ENCODE measurements at regions not wholly inside any gene's neighbourhood (a gene's known extent, or its start where the extent isn't known, plus 50 kb on each side); places are given as distances from the start of the nearest gene placed in this dataset.

DNA sequence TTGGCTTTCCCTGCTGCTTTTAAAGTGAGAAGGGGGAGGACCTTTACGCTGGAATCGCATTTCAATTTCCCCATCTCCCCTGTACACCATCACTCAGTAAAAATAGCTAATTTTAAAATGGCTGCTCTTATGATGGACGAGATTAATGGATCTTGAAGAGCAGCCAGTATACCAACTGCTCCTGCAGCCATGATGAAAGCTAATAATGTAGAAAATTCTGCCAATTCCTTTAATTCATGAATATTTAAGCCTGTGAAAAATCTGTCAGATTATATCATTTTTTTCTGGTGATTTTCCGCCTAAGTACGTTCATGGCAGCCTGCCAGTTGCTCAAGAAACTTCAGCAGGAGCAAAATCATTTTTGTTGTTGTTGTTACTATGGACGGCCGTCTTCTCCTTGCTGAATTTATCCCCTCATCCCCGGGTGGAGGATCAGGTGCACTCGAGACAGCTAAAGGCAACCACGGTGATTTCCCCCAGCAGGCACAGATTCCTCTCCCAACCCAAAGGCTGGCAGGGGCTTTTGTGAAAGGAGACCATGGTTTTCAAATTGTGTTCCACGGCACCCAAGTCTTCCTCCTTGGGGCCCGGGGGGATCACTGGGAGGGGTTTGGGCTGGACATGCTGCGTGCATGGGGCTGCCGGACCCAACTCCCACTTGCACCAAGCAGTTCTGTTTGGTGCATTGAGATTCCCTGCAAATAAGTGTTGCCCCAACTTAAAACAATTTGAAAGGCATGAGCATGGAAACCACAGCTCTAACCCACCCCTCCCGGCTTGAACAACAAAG is 289.6 kb downstream of the UACA start:
- DNase-seq (ENCODE audit: low read depth): no peak

GRCh38 chr15:70471517-70471916 is 291.8 kb downstream of the UACA start:
- no peak for DNase-seq (ENCODE audit: low read depth)

DNA sequence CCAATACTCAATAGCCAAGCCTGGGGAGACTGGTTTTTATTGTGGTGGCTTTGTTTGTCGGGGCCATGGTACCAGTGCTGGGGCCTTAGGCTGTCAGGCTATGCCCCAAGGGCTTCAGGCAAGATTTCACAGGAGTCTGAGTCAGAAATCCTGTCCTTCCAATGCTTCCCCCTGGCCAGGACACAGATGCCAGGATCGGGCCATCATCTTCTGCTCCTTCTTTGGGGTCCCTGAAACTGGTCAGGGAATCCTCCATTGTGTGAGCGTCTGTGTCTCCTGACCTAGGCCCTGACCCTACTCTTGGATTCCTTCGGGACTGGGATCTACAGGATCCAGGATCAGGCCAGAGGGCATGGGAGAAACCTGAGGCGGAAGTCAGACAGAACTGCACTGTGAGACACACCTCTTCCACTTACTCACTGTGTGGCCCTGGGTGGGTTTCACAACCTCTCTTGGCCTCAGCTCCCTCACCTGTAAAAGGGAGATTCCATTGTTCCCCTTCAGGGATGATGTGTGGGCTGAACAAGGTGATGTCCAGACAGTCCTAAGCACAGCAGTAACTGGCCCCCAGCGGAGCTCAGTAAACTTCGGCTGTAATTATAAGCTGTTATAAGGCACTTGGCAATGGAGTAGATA is 292.7 kb downstream of the UACA start:
- no peak for DNase-seq (ENCODE audit: low read depth)

DNA sequence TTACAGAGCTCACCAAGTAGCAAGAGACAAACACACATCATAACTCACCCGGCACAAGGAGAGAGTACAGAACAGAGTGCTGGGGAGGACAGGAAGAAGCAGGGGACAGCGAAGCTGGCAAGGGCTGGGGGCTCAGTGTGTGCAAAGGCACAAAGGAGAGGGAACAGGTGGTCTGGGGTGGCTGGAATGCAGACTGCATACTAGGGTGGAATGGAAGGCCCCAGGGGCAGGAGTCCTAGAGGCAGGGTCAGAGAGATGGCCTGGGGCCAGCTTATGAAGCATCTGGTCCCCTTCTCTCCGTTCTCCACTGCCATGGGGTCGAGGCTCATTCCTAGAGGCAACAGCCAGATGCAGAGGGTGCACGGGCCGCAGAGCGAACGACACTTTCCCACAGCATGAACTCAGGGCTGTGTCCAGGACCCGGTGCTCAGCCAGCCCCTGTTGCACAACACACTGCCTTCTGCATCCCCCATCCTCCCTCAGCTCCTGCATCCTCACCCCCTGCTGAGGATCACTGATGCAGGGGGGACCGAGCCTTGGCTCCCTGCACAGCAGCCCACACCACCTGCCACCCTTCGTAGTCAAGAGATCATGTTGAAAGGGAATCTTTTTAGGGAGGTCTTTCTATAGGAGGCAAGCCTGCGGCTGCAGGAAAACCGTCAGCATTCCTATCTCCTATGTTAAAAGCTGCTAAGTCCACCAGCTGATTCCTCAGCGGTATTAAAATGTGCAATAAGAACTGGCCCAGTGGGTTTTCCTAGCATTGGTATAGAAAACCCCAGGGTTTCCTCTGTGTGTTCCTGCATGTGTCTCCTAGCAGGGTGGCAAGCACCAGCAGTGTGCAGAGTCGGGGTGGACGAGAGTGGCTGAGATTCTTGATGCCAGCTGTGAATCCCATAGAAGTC is 293.5 kb downstream of the UACA start:
- DNase-seq (ENCODE audit: low read depth): no peak

DNA sequence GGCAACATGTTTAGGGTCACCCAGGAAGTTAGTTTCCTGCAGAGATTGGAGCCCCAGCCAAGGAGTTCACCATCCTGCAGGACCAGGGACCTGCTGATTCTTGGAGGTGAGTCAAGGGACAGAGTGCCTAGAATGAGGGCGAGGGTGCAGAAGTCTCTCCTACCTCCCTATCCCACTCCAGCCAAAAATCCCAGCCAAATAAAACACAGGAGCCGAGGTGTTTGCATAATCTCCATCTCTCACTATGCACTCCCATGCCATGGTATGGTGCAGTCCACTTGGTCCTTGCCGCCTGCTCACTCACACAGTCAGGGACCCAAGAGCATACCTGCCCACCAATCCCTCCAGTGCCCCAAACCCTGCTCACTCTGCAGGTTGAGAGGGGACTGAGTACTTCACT is 294.2 kb downstream of the UACA start:
- DNase-seq (ENCODE audit: low read depth): no peak

- no peak for DNase-seq (ENCODE audit: low read depth)
These were observed 296.3 kb downstream of the UACA start for GRCh38 chr15:70466895-70467529.

GRCh38 chr15:70466305-70466704 is 297.1 kb downstream of the UACA start:
- DNase-seq (ENCODE audit: low read depth): no peak

- DNase-seq (ENCODE audit: low read depth): no peak
These were observed 297.5 kb downstream of the UACA start for GRCh38 chr15:70465812-70466211.

DNA sequence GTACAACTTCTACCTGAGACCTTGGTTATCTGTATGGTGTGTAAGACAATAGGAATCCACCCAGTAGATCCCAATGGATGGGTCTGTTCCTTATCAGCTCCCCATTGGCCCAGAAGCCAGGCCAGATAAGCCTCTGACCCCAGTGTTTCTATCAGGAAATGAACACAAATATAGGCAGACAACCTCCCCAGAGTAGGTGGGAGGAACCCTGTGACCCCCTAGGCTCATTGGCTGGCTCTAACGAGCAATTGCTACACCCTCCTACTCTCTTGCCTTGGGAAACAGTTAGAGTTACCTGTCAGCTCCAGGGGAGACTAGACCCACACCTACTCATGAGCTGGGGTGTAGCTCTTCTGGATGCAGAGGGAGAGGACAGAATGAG is 299.9 kb downstream of the UACA start:
- no peak for DNase-seq (ENCODE audit: low read depth)

DNA sequence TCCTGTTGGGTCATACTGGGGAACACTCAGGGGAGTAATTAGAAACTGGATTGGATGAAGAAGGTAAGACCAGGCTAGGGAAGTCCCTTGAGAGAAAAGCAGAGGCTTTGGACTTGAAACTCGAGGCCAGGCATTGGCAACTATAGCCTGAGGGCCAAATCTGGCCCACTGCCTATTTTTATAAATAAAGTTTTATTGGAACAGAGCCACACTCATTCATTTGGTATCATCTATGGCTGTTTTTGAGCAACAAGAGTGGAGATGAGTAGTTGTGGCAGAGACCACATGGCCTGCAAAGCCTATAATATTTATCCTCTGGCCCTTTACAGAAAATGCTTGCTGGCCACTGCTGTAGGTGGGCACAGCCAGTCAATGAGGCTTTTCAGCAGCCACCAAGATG is 301.4 kb downstream of the UACA start:
- no peak for DNase-seq (ENCODE audit: low read depth)

GRCh38 chr15:70461017-70461416 is 302.3 kb downstream of the UACA start:
- no peak for DNase-seq (ENCODE audit: low read depth)

- no peak for DNase-seq (ENCODE audit: low read depth)
These were observed 304.0 kb downstream of the UACA start for GRCh38 chr15:70459312-70459711.

GRCh38 chr15:70453766-70454165 is 309.6 kb downstream of the UACA start:
- DNase-seq (ENCODE audit: low read depth): no peak

DNA sequence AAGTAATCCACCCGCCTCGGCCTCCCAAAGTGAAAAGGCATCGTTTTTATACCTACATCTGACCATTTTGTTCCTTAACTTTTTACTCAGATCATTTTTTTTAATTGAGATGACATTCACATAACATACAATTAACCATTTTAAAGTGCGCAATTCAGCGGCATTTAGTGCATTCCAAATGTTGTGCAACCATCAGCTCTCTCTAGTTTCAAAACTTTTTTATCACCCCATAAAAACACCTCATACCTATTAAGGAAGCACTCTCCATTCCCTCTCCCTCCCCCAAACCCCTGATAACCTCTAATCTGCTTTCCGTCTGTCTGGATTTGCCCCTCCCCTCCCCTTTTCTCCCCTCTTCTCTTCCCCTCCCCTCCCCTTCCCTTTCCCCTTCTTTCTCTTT is 310.1 kb downstream of the UACA start:
- DNase-seq (ENCODE audit: low read depth): no peak

DNA sequence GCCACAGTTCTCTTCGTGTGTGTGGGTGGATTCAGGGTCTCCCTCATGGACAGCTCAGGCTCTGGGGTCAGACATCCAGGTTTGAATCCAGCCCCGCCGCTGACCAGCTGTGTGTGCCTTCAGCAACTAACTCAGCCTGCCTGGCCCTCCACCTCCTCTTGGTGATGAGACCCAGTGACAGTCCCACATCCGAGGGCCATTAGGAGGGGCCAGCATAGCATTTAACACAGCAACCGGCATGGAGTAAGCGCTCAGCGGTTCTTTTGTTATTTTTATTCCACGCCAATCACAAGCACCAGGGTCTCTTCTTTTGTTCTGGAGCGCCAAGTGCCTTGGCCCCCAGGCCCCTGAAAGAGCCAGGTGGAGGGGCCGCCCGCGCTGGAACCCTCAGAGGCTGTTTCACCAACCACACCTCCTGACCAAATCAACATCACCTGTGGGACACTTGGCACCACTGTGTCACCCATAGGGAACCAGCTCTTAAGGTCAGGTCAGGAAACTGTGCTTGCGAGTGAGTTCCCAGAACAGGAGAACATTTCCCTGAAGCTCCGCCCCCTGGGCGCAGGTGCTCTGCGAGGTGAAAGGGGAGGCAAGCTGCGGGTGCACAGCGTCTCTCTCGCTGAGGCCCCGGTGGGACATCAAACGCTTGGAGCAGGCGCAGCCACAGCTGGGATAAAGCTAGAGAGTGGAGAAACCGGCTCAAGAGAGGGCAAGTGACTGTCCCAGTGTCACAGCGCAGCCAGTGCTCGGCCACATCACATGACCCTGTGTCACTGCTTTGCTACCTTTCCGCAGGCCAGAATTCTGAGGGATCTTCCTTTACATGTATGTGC is 311.3 kb downstream of the UACA start:
- DNase-seq (ENCODE audit: low read depth): peak; percentile 12

GRCh38 chr15:70450142-70450443 is 313.3 kb downstream of the UACA start:
- no peak for DNase-seq (ENCODE audit: low read depth)

- no peak for DNase-seq (ENCODE audit: low read depth)
These were observed 313.8 kb downstream of the UACA start for GRCh38 chr15:70449311-70450141.

GRCh38 chr15:70447928-70448698 is 315.2 kb downstream of the UACA start:
- DNase-seq (ENCODE audit: low read depth): no peak

- DNase-seq (ENCODE audit: low read depth): no peak
These were observed 315.8 kb downstream of the UACA start for GRCh38 chr15:70447521-70447920.

DNA sequence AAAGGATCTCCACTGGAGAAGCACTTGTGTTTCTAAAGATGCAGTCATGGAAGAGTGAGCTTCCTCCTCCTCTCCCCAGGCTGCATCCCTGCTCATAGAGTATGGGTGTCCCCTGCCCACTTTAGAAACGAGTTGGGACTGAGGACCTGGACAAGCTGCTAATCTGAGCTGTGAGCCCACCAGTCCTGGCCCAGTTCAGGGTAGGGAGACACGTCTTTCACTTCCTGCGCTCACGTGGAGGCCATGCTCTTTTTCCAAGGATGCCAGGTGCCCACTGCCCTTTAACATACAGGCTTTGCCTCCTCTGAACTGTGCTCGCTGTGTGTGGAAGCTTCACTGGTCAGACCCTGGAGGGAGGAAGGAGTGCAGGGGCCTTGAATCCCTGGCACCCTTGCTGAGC is 316.3 kb downstream of the UACA start:
- DNase-seq (ENCODE audit: low read depth): no peak
